ENCODE measurements at regions not wholly inside any gene's neighbourhood (a gene's known extent, or its start where the extent isn't known, plus 50 kb on each side); places are given as distances from the start of the nearest gene placed in this dataset.
"Not testable (repeated sequence)": the region's sequence is repeated elsewhere in the genome, so short reads cannot be mapped to it uniquely, and the experiment has no call there.

GRCh38 chr17:71447644-71448043, 673.2 kb upstream of the SOX9 start:
- Histone ChIP-seq H3K4me1 (ENCODE audit: control insufficient read depth, insufficient read depth, low read length) (peaks cover 6% of the 10 kb centered on the region), H3K4me3 (ENCODE audit: insufficient read depth, low read depth, low read length) (no peak overlapping the region), H3K9me3 (ENCODE audit: control insufficient read depth, low read length) (no peaks in the 10 kb centered on the region), H3K27ac (ENCODE audit: insufficient read depth, low read depth, low read length, poor library complexity, severe bottlenecking) (no peak overlapping the region), H3K36me3 (ENCODE audit: control insufficient read depth, insufficient read depth, low read length) (no peaks in the 10 kb centered on the region), H3K27me3 (ENCODE audit: control insufficient read depth, insufficient read depth, low read length, poor library complexity, severe bottlenecking) (no peaks in the 10 kb centered on the region)
- WGBS, 2 experiments = 94 to 100% methylated on average over 2 of the region's 3 CpGs

GRCh38 chr17:71450657-71451056, 670.2 kb upstream of the SOX9 start:
- H3K27ac ChIP-seq (ENCODE audit: insufficient read depth, low read depth, low read length, poor library complexity, severe bottlenecking); H3K4me1 ChIP-seq (ENCODE audit: control insufficient read depth, insufficient read depth, low read length); H3K4me3 ChIP-seq (ENCODE audit: insufficient read depth, low read depth, low read length); H3K36me3 ChIP-seq (ENCODE audit: control insufficient read depth, insufficient read depth, low read length); H3K27me3 ChIP-seq (ENCODE audit: control insufficient read depth, insufficient read depth, low read length, poor library complexity, severe bottlenecking); H3K9me3 ChIP-seq (ENCODE audit: control insufficient read depth, low read length): not testable (repeated sequence)
- WGBS, 2 experiments = 90 to 93% methylated on average over 2 of the region's 2 CpGs

GRCh38 chr17:71453876-71454422, 666.9 kb upstream of the SOX9 start:
- Histone ChIP-seq H3K27me3 (ENCODE audit: control insufficient read depth, insufficient read depth, low read length, poor library complexity, severe bottlenecking) (no peaks in the 10 kb centered on the region), H3K4me1 (ENCODE audit: control insufficient read depth, insufficient read depth, low read length) (no peaks in the 10 kb centered on the region), H3K27ac (ENCODE audit: insufficient read depth, low read depth, low read length, poor library complexity, severe bottlenecking) (no peak overlapping the region), H3K9me3 (ENCODE audit: control insufficient read depth, low read length) (no peaks in the 10 kb centered on the region), H3K4me3 (ENCODE audit: insufficient read depth, low read depth, low read length) (no peak overlapping the region), H3K36me3 (ENCODE audit: control insufficient read depth, insufficient read depth, low read length) (no peaks in the 10 kb centered on the region)
- WGBS, 2 experiments = 98 to 100% methylated on average over 2 to 4 of the region's 4 CpGs

- no peaks in the 10 kb centered on the region for H3K27me3 ChIP-seq (ENCODE audit: control insufficient read depth, insufficient read depth, low read length, poor library complexity, severe bottlenecking)
- no peak overlapping the region for H3K4me3 ChIP-seq (ENCODE audit: insufficient read depth, low read depth, low read length)
- no peaks in the 10 kb centered on the region for H3K9me3 ChIP-seq (ENCODE audit: control insufficient read depth, low read length)
- H3K36me3 ChIP-seq (ENCODE audit: control insufficient read depth, insufficient read depth, low read length) = no peaks in the 10 kb centered on the region
- no peaks in the 10 kb centered on the region for H3K4me1 ChIP-seq (ENCODE audit: control insufficient read depth, insufficient read depth, low read length)
- no peak overlapping the region for H3K27ac ChIP-seq (ENCODE audit: insufficient read depth, low read depth, low read length, poor library complexity, severe bottlenecking)
- whole genome bisulfite sequencing, 2 experiments = 85 to 97% methylated on average over 1 to 2 of the region's 2 CpGs
These were observed 665.6 kb upstream of the SOX9 start for GRCh38 chr17:71455219-71455618.

GRCh38 chr17:71458322-71458721, 662.5 kb upstream of the SOX9 start:
- no peaks in the 10 kb centered on the region for H3K36me3 ChIP-seq (ENCODE audit: control insufficient read depth, insufficient read depth, low read length)
- H3K27me3 ChIP-seq (ENCODE audit: control insufficient read depth, insufficient read depth, low read length, poor library complexity, severe bottlenecking) = no peaks in the 10 kb centered on the region
- H3K27ac ChIP-seq (ENCODE audit: insufficient read depth, low read depth, low read length, poor library complexity, severe bottlenecking) = no peak overlapping the region
- no peak overlapping the region for H3K4me3 ChIP-seq (ENCODE audit: insufficient read depth, low read depth, low read length)
- WGBS, 2 experiments = 87 to 90% methylated on average over 5 of the region's 5 CpGs
- H3K9me3 ChIP-seq (ENCODE audit: control insufficient read depth, low read length) = no peaks in the 10 kb centered on the region
- H3K4me1 ChIP-seq (ENCODE audit: control insufficient read depth, insufficient read depth, low read length) = no peaks in the 10 kb centered on the region

GRCh38 chr17:71460943-71461342, 659.9 kb upstream of the SOX9 start:
- H3K27ac ChIP-seq (ENCODE audit: insufficient read depth, low read depth, low read length, poor library complexity, severe bottlenecking) = no peak overlapping the region
- H3K4me3 ChIP-seq (ENCODE audit: insufficient read depth, low read depth, low read length) = no peak overlapping the region
- WGBS, 2 experiments = 89 to 90% methylated on average over 4 of the region's 4 CpGs

GRCh38 chr17:71461498-71462169, 659.2 kb upstream of the SOX9 start:
- H3K36me3 ChIP-seq (ENCODE audit: control insufficient read depth, insufficient read depth, low read length) = no peaks in the 10 kb centered on the region
- no peaks in the 10 kb centered on the region for H3K27me3 ChIP-seq (ENCODE audit: control insufficient read depth, insufficient read depth, low read length, poor library complexity, severe bottlenecking)
- H3K27ac ChIP-seq (ENCODE audit: insufficient read depth, low read depth, low read length, poor library complexity, severe bottlenecking) = no peak overlapping the region
- H3K9me3 ChIP-seq (ENCODE audit: control insufficient read depth, low read length) = no peaks in the 10 kb centered on the region
- 64 to 77% methylated on average over 5 of the region's 5 CpGs for WGBS, 2 experiments
- no peak overlapping the region for H3K4me3 ChIP-seq (ENCODE audit: insufficient read depth, low read depth, low read length)
- no peaks in the 10 kb centered on the region for H3K4me1 ChIP-seq (ENCODE audit: control insufficient read depth, insufficient read depth, low read length)

More at GRCh38 chr17:71460943-71461342, 659.9 kb upstream of the SOX9 start:
- no peaks in the 10 kb centered on the region for H3K9me3 ChIP-seq (ENCODE audit: control insufficient read depth, low read length)
- no peaks in the 10 kb centered on the region for H3K36me3 ChIP-seq (ENCODE audit: control insufficient read depth, insufficient read depth, low read length)
- H3K4me1 ChIP-seq (ENCODE audit: control insufficient read depth, insufficient read depth, low read length) = no peaks in the 10 kb centered on the region
- no peaks in the 10 kb centered on the region for H3K27me3 ChIP-seq (ENCODE audit: control insufficient read depth, insufficient read depth, low read length, poor library complexity, severe bottlenecking)

- 94 to 96% methylated on average over 4 of the region's 4 CpGs for WGBS, 2 experiments
- Histone ChIP-seq H3K27me3 (ENCODE audit: control insufficient read depth, insufficient read depth, low read length, poor library complexity, severe bottlenecking) (no peaks in the 10 kb centered on the region), H3K4me3 (ENCODE audit: insufficient read depth, low read depth, low read length) (no peak overlapping the region), H3K27ac (ENCODE audit: insufficient read depth, low read depth, low read length, poor library complexity, severe bottlenecking) (no peak overlapping the region), H3K9me3 (ENCODE audit: control insufficient read depth, low read length) (no peaks in the 10 kb centered on the region), H3K4me1 (ENCODE audit: control insufficient read depth, insufficient read depth, low read length) (no peaks in the 10 kb centered on the region), H3K36me3 (ENCODE audit: control insufficient read depth, insufficient read depth, low read length) (no peaks in the 10 kb centered on the region)
These were observed 656.6 kb upstream of the SOX9 start for GRCh38 chr17:71464241-71464640.

- no peaks in the 10 kb centered on the region for H3K27me3 ChIP-seq (ENCODE audit: control insufficient read depth, insufficient read depth, low read length, poor library complexity, severe bottlenecking)
- no peak overlapping the region for H3K27ac ChIP-seq (ENCODE audit: insufficient read depth, low read depth, low read length, poor library complexity, severe bottlenecking)
- WGBS, 2 experiments = 92 to 96% methylated on average over 5 of the region's 5 CpGs
- no peak overlapping the region for H3K4me3 ChIP-seq (ENCODE audit: insufficient read depth, low read depth, low read length)
- no peaks in the 10 kb centered on the region for H3K36me3 ChIP-seq (ENCODE audit: control insufficient read depth, insufficient read depth, low read length)
- no peaks in the 10 kb centered on the region for H3K4me1 ChIP-seq (ENCODE audit: control insufficient read depth, insufficient read depth, low read length)
- no peaks in the 10 kb centered on the region for H3K9me3 ChIP-seq (ENCODE audit: control insufficient read depth, low read length)
These were observed 656.1 kb upstream of the SOX9 start for GRCh38 chr17:71464751-71465150.

- 96% methylated on average over 2 of the region's 2 CpGs for WGBS, 2 experiments
- Histone ChIP-seq H3K4me1 (ENCODE audit: control insufficient read depth, insufficient read depth, low read length) (no peaks in the 10 kb centered on the region), H3K27me3 (ENCODE audit: control insufficient read depth, insufficient read depth, low read length, poor library complexity, severe bottlenecking) (no peaks in the 10 kb centered on the region), H3K9me3 (ENCODE audit: control insufficient read depth, low read length) (no peaks in the 10 kb centered on the region), H3K36me3 (ENCODE audit: control insufficient read depth, insufficient read depth, low read length) (no peaks in the 10 kb centered on the region), H3K4me3 (ENCODE audit: insufficient read depth, low read depth, low read length) (no peak overlapping the region), H3K27ac (ENCODE audit: insufficient read depth, low read depth, low read length, poor library complexity, severe bottlenecking) (no peak overlapping the region)
These were observed 653.1 kb upstream of the SOX9 start for GRCh38 chr17:71467719-71468118.

All from ectodermal cell (in vitro differentiated cells).